Naive thymus-derived CD8-positive, alpha-beta T cell (primary cell): ENCODE measurements at regions not wholly inside any gene's neighbourhood (a gene's known extent, or its start where the extent isn't known, plus 50 kb on each side); places are given as distances from the start of the nearest gene placed in this dataset.

Experiments used
- ATAC-seq, 2 donors: fragments of 150-1000 bp; cut with Tn5 transposase in 1 of 2; sonication (Bioruptor Pico), chemical (Tn5 transposase) in 1 of 2; 1 replicate in 1 of 2; 2 replicates in 1 of 2; pipeline ENCODE4 v1.10.0; 2021; ENCODE audit warnings: mild to moderate bottlenecking in 2 of 2, moderate library complexity in 2 of 2
- POLR2A ChIA-PET: fragments of 350-600 bp; sonication (Branson Sonifier 250); formaldehyde crosslinking; loops from one replicate; lab custom pipeline; 2021; ENCODE audit warnings: antibody characterized with exemption; lab: Charles Lee
- DNase-seq, 10 donors: peaks; one replicate each; pipeline versions ENCODE4 v3.0.0 to v3.0.0-alpha.2; 2020 to 2022
- H3K27ac Mint-ChIP-seq, 10 donors: one replicate each; pipeline ENCODE4 v1.8.0; 2020 to 2022; ENCODE audit warnings: mild to moderate bottlenecking in 10 of 10, mixed read lengths in 10 of 10, moderate library complexity in 4 of 10, inconsistent platforms in 1 of 10
- H3K27me3 Mint-ChIP-seq, 5 donors: one replicate each; pipeline ENCODE4 v1.8.0; 2021 to 2022; ENCODE audit warnings: mixed read lengths in 5 of 5
- H3K36me3 Mint-ChIP-seq, 3 donors: one replicate each; pipeline ENCODE4 v1.8.0; 2020 to 2022; ENCODE audit warnings: mixed read lengths in 3 of 3, mild to moderate bottlenecking in 2 of 3, inconsistent platforms in 1 of 3
- H3K4me1 Mint-ChIP-seq, 4 donors: one replicate each; pipeline ENCODE4 v1.8.0; 2021 to 2022; ENCODE audit warnings: mixed read lengths in 4 of 4
- H3K4me3 Mint-ChIP-seq, 10 donors: one replicate each; pipeline ENCODE4 v1.8.0; 2020 to 2022; ENCODE audit warnings: mild to moderate bottlenecking in 10 of 10, mixed read lengths in 10 of 10, moderate library complexity in 6 of 10, inconsistent platforms in 1 of 10
- H3K9me3 Mint-ChIP-seq, 9 donors: one replicate each; pipeline ENCODE4 v1.8.0; 2020 to 2022; ENCODE audit warnings: mixed read lengths in 9 of 9, mild to moderate bottlenecking in 3 of 9, inconsistent platforms in 1 of 9, moderate library complexity in 1 of 9

GRCh38 chr1:60149251-60149650 is 75.7 kb upstream of the C1orf87 start:
- Mint-ChIP-seq H3K9me3 (no peaks in the 10 kb centered on the region), H3K36me3 (no peaks in the 10 kb centered on the region), H3K27ac (peak overlapping the region in 1 of 10 donors; percentile 37), H3K27me3 (peaks cover 2 to 13% (median 6%) of the 10 kb centered on the region in 5 donors), H3K4me1 (no peaks in the 10 kb centered on the region), H3K4me3 (no peak overlapping the region)
- ATAC-seq (no peak), DNase-seq (no peak)
- POLR2A ChIA-PET, result no interaction called here

DNA sequence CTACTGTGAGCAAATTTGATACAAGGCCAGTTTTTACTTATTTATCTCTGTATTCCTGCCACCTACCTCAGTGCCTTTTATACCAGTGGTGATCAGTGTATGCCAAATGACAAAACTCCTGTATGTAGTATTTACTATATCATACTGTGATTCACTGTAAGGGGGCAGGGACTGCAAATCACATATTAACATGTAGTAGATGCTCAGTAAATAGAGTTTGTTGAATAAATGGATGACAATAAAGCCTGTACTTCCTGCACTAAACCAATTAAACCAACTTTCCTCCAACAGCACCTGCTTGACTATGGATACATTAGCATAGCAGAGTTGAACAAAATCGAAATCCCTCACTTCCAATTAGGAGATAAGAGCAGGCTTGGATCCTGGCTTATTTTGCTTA is 73.3 kb upstream of the C1orf87 start:
- ATAC-seq, result no peak
- no peak overlapping the region for H3K27ac Mint-ChIP-seq
- no peak overlapping the region for H3K4me3 Mint-ChIP-seq
- no peak for DNase-seq
- H3K36me3 Mint-ChIP-seq, result no peaks in the 10 kb centered on the region
- H3K9me3 Mint-ChIP-seq, result no peaks in the 10 kb centered on the region
- POLR2A ChIA-PET, result no interaction called here
- H3K4me1 Mint-ChIP-seq, result no peaks in the 10 kb centered on the region
- peaks cover 2 to 13% (median 6%) of the 10 kb centered on the region in 5 donors for H3K27me3 Mint-ChIP-seq

DNA sequence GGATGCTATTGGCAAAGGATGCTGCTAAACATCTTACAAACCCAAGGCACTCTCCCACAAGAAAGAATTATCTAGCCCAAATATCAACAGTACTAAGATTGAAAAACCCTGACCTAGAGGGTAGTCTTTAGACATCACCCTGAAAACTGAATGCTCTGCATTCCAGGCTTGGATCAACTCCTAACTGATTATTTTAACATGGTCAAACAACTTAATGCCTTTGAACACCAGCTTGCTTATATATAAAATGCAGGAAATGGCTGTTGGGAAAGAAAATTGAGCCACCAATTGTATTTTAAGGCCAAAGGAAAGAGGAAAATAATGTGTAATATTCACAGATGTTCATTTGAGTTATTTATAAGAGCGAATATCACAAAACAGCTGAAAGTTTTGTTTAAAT is 72.2 kb upstream of the C1orf87 start:
- no peak overlapping the region for H3K27ac Mint-ChIP-seq
- ATAC-seq (no peak), DNase-seq (no peak)
- no peaks in the 10 kb centered on the region for H3K36me3 Mint-ChIP-seq
- H3K9me3 Mint-ChIP-seq, result no peaks in the 10 kb centered on the region
- peaks cover 2 to 11% (median 5%) of the 10 kb centered on the region in 5 donors for H3K27me3 Mint-ChIP-seq
- H3K4me1 Mint-ChIP-seq, result no peaks in the 10 kb centered on the region
- POLR2A ChIA-PET, result no interaction called here
- H3K4me3 Mint-ChIP-seq, result no peak overlapping the region

- H3K27me3 Mint-ChIP-seq, result peaks cover 0 to 11% (median 2%) of the 10 kb centered on the region in 5 donors
- POLR2A ChIA-PET, result no interaction called here
- H3K4me1 Mint-ChIP-seq, result no peaks in the 10 kb centered on the region
- no peaks in the 10 kb centered on the region for H3K9me3 Mint-ChIP-seq
- DNase-seq (no peak), ATAC-seq (no peak)
- no peak overlapping the region for H3K4me3 Mint-ChIP-seq
- no peak overlapping the region for H3K27ac Mint-ChIP-seq
- no peaks in the 10 kb centered on the region for H3K36me3 Mint-ChIP-seq
Observed at GRCh38 chr1:60141743-60142142, 68.2 kb upstream of the C1orf87 start.

DNA sequence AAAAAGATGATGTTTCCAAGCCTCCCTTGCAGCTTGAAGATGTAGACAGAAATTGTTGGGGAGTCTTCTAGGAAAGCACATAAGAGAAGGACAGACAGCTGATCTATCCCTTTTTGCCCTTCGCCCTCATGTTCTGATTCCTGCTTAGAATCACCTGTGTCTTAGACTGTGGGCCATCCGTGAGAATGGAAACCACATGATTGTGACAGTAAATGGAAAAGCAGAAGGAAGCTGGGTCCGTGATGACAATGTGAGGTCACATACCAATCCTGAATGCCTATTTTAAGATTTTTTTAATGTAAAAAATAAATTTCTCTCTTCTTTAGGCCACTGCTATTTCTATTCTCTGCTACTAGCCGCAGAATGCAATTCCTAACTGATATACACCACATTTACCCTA is 67.7 kb upstream of the C1orf87 start:
- peaks cover 0 to 11% (median 1%) of the 10 kb centered on the region in 5 donors for H3K27me3 Mint-ChIP-seq
- no peak for ATAC-seq
- H3K4me1 Mint-ChIP-seq, result no peaks in the 10 kb centered on the region
- no peak for DNase-seq
- H3K9me3 Mint-ChIP-seq, result no peaks in the 10 kb centered on the region
- POLR2A ChIA-PET, result no interaction called here
- H3K36me3 Mint-ChIP-seq, result no peaks in the 10 kb centered on the region
- no peak overlapping the region for H3K27ac Mint-ChIP-seq
- H3K4me3 Mint-ChIP-seq, result no peak overlapping the region

DNA sequence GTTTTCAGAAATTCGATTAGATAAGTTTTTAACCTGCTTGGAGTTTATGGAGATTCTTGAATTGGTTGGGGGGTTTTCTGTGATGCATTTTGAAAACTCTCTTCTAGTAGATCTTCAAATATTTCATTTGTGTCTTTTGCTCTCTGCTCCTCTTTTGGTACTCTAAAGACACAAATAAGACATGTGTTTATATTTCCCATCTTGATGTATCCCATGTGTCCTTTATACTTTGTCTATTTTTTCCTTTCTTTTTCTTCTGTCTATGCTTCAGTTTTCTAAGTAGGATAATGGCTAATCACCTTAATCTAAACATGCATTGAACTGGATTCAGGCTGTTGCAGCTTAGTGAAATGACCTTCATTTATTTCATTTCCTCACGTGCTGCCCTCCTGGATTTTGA is 63.8 kb upstream of the C1orf87 start:
- Mint-ChIP-seq H3K27me3 (peaks cover 0 to 3% (median 0%) of the 10 kb centered on the region in 5 donors), H3K27ac (no peak overlapping the region), H3K4me1 (peaks cover 7 to 13% (median 10%) of the 10 kb centered on the region in 4 donors), H3K4me3 (no peak overlapping the region), H3K36me3 (no peaks in the 10 kb centered on the region), H3K9me3 (no peaks in the 10 kb centered on the region)
- DNase-seq (no peak), ATAC-seq (no peak)
- POLR2A ChIA-PET, result no interaction called here

DNA sequence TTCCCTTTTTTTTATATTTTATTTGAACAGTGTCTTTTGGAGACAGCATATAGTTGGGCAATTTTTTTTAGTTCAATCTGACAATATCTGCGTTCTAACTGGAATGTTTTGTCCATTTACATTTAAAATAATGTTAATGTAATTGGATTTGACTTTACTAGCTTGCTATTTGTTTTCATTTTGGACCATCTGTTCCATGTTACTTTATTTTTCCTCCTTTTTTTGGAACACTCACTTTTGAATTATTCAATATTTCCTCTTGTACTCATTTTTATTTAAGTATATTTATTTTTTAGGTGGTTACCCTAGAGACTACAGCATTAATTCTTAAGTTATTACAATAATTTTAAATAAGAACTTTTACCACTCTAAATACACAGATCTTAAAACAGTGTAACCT is 62.8 kb upstream of the C1orf87 start:
- ATAC-seq (no peak), DNase-seq (no peak)
- H3K27me3 Mint-ChIP-seq, result peaks cover 0 to 3% (median 0%) of the 10 kb centered on the region in 5 donors
- no peak overlapping the region for H3K4me3 Mint-ChIP-seq
- POLR2A ChIA-PET, result no interaction called here
- H3K27ac Mint-ChIP-seq, result no peak overlapping the region
- peaks cover 7 to 13% (median 10%) of the 10 kb centered on the region in 4 donors for H3K4me1 Mint-ChIP-seq
- H3K9me3 Mint-ChIP-seq, result no peaks in the 10 kb centered on the region
- H3K36me3 Mint-ChIP-seq, result no peaks in the 10 kb centered on the region

GRCh38 chr1:60134716-60135115 is 61.1 kb upstream of the C1orf87 start:
- DNase-seq (no peak), ATAC-seq (no peak)
- peaks cover 7 to 13% (median 10%) of the 10 kb centered on the region in 4 donors for H3K4me1 Mint-ChIP-seq
- H3K4me3 Mint-ChIP-seq, result no peak overlapping the region
- no peak overlapping the region for H3K27ac Mint-ChIP-seq
- no peaks in the 10 kb centered on the region for H3K9me3 Mint-ChIP-seq
- no peaks in the 10 kb centered on the region for H3K36me3 Mint-ChIP-seq
- peaks cover 0 to 3% (median 0%) of the 10 kb centered on the region in 5 donors for H3K27me3 Mint-ChIP-seq
- POLR2A ChIA-PET, result no interaction called here

DNA sequence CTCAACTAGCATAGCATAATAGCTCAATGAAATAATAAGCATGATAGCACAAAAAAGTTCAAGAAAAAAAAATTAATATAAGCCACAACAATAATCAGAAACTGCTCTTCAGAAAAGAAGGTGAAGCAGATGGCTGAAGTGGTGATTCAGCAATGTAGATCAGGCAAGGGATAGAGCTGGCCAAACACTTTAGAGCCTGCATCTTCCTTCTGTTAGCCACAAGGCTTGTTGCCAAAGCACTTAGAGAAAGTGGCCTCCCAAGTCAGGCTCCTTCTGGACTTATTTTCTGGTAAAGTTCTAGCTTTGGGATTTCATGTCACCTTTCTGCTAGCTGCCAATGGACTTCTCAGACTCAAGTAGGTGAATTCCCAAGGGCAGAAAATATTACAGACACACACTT is 60.3 kb upstream of the C1orf87 start:
- H3K4me3 Mint-ChIP-seq, result no peak overlapping the region
- H3K27ac Mint-ChIP-seq, result peak overlapping the region in 1 of 10 donors; percentile 89

DNA sequence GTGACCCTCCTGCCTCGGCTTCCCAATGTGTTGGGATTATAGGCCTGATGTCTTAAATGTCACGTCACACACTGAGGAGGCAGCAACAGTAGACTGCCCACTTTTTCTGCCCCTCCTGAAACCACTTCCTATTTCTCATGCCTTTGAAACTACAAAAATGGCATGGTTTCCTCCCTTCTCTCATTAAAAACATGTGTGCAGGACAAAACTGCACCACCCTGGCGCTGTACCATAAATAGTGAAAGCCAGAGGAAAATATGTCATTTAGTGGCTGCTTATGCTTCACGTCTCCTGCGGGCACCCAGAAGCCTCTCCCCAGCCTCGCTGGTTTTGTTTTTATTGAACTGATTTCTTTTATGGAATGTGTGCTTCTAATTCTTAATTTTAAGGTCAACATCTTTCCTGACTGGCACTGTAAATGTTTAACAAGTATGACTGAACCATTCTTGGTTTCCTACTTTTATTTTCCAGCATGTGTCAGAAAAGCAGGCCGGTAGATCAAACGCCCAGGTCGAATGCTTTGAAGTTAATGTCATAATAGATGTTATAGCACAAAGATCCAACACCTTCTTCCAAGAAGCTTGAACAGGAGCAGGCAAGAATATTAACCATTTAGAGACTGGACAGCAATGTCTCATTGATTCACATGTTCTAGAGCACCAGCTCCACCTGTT is 59.6 kb upstream of the C1orf87 start:
- Mint-ChIP-seq H3K4me1 (peaks cover 7 to 13% (median 10%) of the 10 kb centered on the region in 4 donors), H3K27ac (peak overlapping the region in 4 of 10 donors; percentile 22 to 89 (median 32)), H3K9me3 (no peaks in the 10 kb centered on the region), H3K27me3 (peaks cover 0 to 4% (median 0%) of the 10 kb centered on the region in 5 donors), H3K4me3 (peak overlapping the region in 6 of 10 donors; percentile 16 to 55 (median 46)), H3K36me3 (no peaks in the 10 kb centered on the region)
- POLR2A ChIA-PET, result no interaction called here
- peak in 1 of 2 donors; percentile 49 for ATAC-seq
- DNase-seq, result peak in 2 of 10 donors; percentile 2 to 5

More for the DNA sequence above, 60.3 kb upstream of the C1orf87 start:
- Mint-ChIP-seq H3K9me3 (no peaks in the 10 kb centered on the region), H3K27me3 (peaks cover 0 to 4% (median 0%) of the 10 kb centered on the region in 5 donors), H3K4me1 (peaks cover 7 to 13% (median 10%) of the 10 kb centered on the region in 4 donors), H3K36me3 (no peaks in the 10 kb centered on the region)
- ATAC-seq, result no peak
- POLR2A ChIA-PET, result no interaction called here
- no peak for DNase-seq

- POLR2A ChIA-PET, result no interaction called here
- peaks cover 0 to 4% (median 0%) of the 10 kb centered on the region in 5 donors for H3K27me3 Mint-ChIP-seq
Observed at GRCh38 chr1:60132108-60132507, 58.5 kb upstream of the C1orf87 start.

GRCh38 chr1:60130703-60131102 is 57.1 kb upstream of the C1orf87 start:
- Mint-ChIP-seq H3K27ac (no peak overlapping the region), H3K9me3 (no peaks in the 10 kb centered on the region), H3K36me3 (no peaks in the 10 kb centered on the region), H3K27me3 (peaks cover 0 to 4% (median 0%) of the 10 kb centered on the region in 5 donors), H3K4me3 (no peak overlapping the region), H3K4me1 (peaks cover 7 to 13% (median 10%) of the 10 kb centered on the region in 4 donors)
- no peak for ATAC-seq
- no peak for DNase-seq
- POLR2A ChIA-PET, result no interaction called here

More at GRCh38 chr1:60132108-60132507, 58.5 kb upstream of the C1orf87 start:
- Mint-ChIP-seq H3K27ac (no peak overlapping the region), H3K9me3 (no peaks in the 10 kb centered on the region), H3K36me3 (no peaks in the 10 kb centered on the region), H3K4me1 (peaks cover 7 to 13% (median 10%) of the 10 kb centered on the region in 4 donors), H3K4me3 (no peak overlapping the region)
- ATAC-seq, result no peak
- DNase-seq, result no peak

DNA sequence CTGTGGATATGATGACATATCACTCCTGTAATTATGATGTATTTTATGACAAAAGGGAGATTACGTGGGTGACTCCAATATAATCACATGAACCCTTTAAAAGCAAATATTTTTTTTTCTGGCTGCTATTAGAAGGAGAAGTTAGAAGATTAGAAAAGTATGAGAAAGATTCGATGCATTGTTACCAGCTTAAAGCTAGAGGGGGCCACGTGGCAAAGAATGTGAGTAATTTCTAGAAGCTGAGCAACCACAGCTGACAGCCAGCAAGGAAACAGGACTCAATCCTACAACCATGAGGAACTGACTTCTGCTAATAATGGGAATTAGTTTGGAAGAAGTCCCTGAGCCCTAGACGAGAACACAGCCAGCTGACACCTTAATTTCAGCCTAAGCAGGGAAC is 56.3 kb upstream of the C1orf87 start:
- no peaks in the 10 kb centered on the region for H3K9me3 Mint-ChIP-seq
- ATAC-seq (no peak), DNase-seq (no peak)
- POLR2A ChIA-PET, result no interaction called here
- no peak overlapping the region for H3K4me3 Mint-ChIP-seq
- H3K27me3 Mint-ChIP-seq, result peaks cover 0 to 4% (median 0%) of the 10 kb centered on the region in 5 donors
- H3K4me1 Mint-ChIP-seq, result peaks cover 7 to 13% (median 10%) of the 10 kb centered on the region in 4 donors
- no peak overlapping the region for H3K27ac Mint-ChIP-seq
- no peaks in the 10 kb centered on the region for H3K36me3 Mint-ChIP-seq

- no peak for ATAC-seq
- H3K36me3 Mint-ChIP-seq, result no peaks in the 10 kb centered on the region
- H3K27ac Mint-ChIP-seq, result no peak overlapping the region
Observed at GRCh38 chr1:60126723-60127122, 53.2 kb upstream of the C1orf87 start.

More at GRCh38 chr1:60126723-60127122, 53.2 kb upstream of the C1orf87 start:
- H3K4me1 Mint-ChIP-seq, result no peaks in the 10 kb centered on the region
- POLR2A ChIA-PET, result no interaction called here
- H3K27me3 Mint-ChIP-seq, result peaks cover 0 to 4% (median 0%) of the 10 kb centered on the region in 5 donors
- no peak overlapping the region for H3K4me3 Mint-ChIP-seq
- DNase-seq, result no peak
- no peaks in the 10 kb centered on the region for H3K9me3 Mint-ChIP-seq
